ENCODE measurements at regions not wholly inside any gene's neighbourhood (a gene's known extent, or its start where the extent isn't known, plus 50 kb on each side); places are given as distances from the start of the nearest gene placed in this dataset.

- no peak for TF ChIP-seq CTCF (IDR thresholded peaks at IDR 0.05)
- no peak for TF ChIP-seq POLR2A (IDR thresholded peaks at IDR 0.05)
Measured at GRCh38 chr12:92476844-92477243, 225.9 kb upstream of the PLEKHG7 start.
